ENCODE measurements at regions not wholly inside any gene's neighbourhood (a gene's known extent, or its start where the extent isn't known, plus 50 kb on each side); places are given as distances from the start of the nearest gene placed in this dataset.

- TF ChIP-seq ZNF624 (tag by site-specific recombination; IDR thresholded peaks at IDR 0.05) = no peak
- TF ChIP-seq ZNF518A (tag by site-specific recombination; conservative IDR thresholded peaks at IDR 0.05; ENCODE audit: low read depth) = no peak
- TF ChIP-seq ZNF133 (tag by site-specific recombination; IDR thresholded peaks at IDR 0.05) = no peak
- no peak for TF ChIP-seq TCF7L2 (IDR thresholded peaks at IDR 0.05; ENCODE audit: borderline replicate concordance, low read depth, low read length)
- TF ChIP-seq PATZ1 (tag by site-specific recombination; IDR thresholded peaks at IDR 0.05) = no peak
- no peak for TF ChIP-seq ZNF548 (tag by site-specific recombination; IDR thresholded peaks at IDR 0.05)
- TF ChIP-seq ZBTB49 (tag by site-specific recombination; IDR thresholded peaks at IDR 0.05; ENCODE audit: low read depth) = no peak
- no peak for TF ChIP-seq REPIN1 (tag by site-specific recombination; IDR thresholded peaks at IDR 0.05; ENCODE audit: low read depth)
- no peak for TF ChIP-seq ZNF707 (tag by site-specific recombination; IDR thresholded peaks at IDR 0.05)
- no peak for TF ChIP-seq ZNF510 (tag by site-specific recombination; IDR thresholded peaks at IDR 0.05; ENCODE audit: insufficient replicate concordance)
- no peaks in the 10 kb centered on the region for H3K4me1 ChIP-seq (ENCODE audit: control insufficient read depth, insufficient read depth, low read length)
- H3K27ac ChIP-seq (ENCODE audit: extremely low read depth, low read depth, low read length) = no peak overlapping the region
- no peak overlapping the region for H3K4me3 ChIP-seq (ENCODE audit: low read depth, low read length)
- no peaks in the 10 kb centered on the region for H3K36me3 ChIP-seq (ENCODE audit: control insufficient read depth in 2 of 2, insufficient read depth in 1 of 2, low read length in 2 of 2)
- no peaks in the 10 kb centered on the region for H3K9me3 ChIP-seq (ENCODE audit: control insufficient read depth, insufficient read depth, low read depth, low read length)
- CTCF ChIA-PET = interaction anchor here (0.7 kb wide), 1 partner anchor 274 kb away, joined by 3 read pairs; no protein-coding TSS in a partner anchor
- POLR2A ChIA-PET = no interaction called here
These were observed 273.8 kb upstream of the CLNK start for GRCh38 chr4:10958226-10958856.

GRCh38 chr4:10951306-10951705 lies 266.7 kb upstream of the CLNK start:
- Histone ChIP-seq H3K36me3 (ENCODE audit: control insufficient read depth in 2 of 2, insufficient read depth in 1 of 2, low read length in 2 of 2) (no peaks in the 10 kb centered on the region), H3K27ac (ENCODE audit: extremely low read depth, low read depth, low read length) (no peak overlapping the region), H3K9me3 (ENCODE audit: control insufficient read depth, insufficient read depth, low read depth, low read length) (no peaks in the 10 kb centered on the region), H3K4me3 (ENCODE audit: low read depth, low read length) (no peak overlapping the region), H3K4me1 (ENCODE audit: control insufficient read depth, insufficient read depth, low read length) (no peaks in the 10 kb centered on the region)
- CTCF ChIA-PET = no interaction called here
- POLR2A ChIA-PET = no interaction called here
- TF ChIP-seq TSHZ1 (tag by site-specific recombination; IDR thresholded peaks at IDR 0.05; ENCODE audit: borderline replicate concordance) (no peak), ZNF645 (tag by site-specific recombination; IDR thresholded peaks at IDR 0.05) (no peak), ZBTB26 (tag by site-specific recombination; optimal IDR thresholded peaks at IDR 0.05) (no peak), ATF2 (tag by site-specific recombination; IDR thresholded peaks at IDR 0.05; ENCODE audit: low read depth) (no peak)
